A549 (cell line): ENCODE measurements at regions not wholly inside any gene's neighbourhood (a gene's known extent, or its start where the extent isn't known, plus 50 kb on each side); places are given as distances from the start of the nearest gene placed in this dataset.

Experiments
- BCL3 ChIP-seq: fragments of >200 bp; sonication (Bioruptor Twin); formaldehyde crosslinking; IDR thresholded peaks from 3 replicates; pipeline ENCODE4 v1.6.1; 2016
- CTCF ChIP-seq: fragments of >200 bp; sonication (Bioruptor Twin); formaldehyde crosslinking; IDR thresholded peaks from 3 replicates; pipeline ENCODE4 v1.5.1; 2016
- E2F6 ChIP-seq: IDR thresholded peaks from 2 replicates; pipeline ENCODE4 v1.6.1; 2012; ENCODE audit warnings: low read depth, borderline replicate concordance
- EHF ChIP-seq: fragments of 250-450 bp; sonication (Bioruptor Pico); IDR thresholded peaks from 2 replicates; pipeline ENCODE4 v1.5.0; 2020; ENCODE audit warnings: mild to moderate bottlenecking
- EHMT2 ChIP-seq: fragments of 200-600 bp; sonication (generic); IDR thresholded peaks from 2 replicates; pipeline ENCODE4 v1.6.1; 2016; ENCODE audit warnings: antibody characterized with exemption, low read depth, mild to moderate bottlenecking, moderate library complexity
- EP300 ChIP-seq, 2 experiments: fragments of >200 bp; sonication (Bioruptor Twin); formaldehyde crosslinking; IDR thresholded peaks; 2 replicates in 1 of 2; 3 replicates in 1 of 2; pipeline ENCODE4 v1.6.1; 2016 to 2017
- MYC ChIP-seq: IDR thresholded peaks from 2 replicates; pipeline ENCODE4 v1.6.1; 2012; ENCODE audit warnings: mild to moderate bottlenecking, inconsistent platforms, low read length, improper control_type of control experiment, borderline replicate concordance
- NPAS2 ChIP-seq: fragments of 250-450 bp; sonication (Bioruptor Pico); IDR thresholded peaks from 2 replicates; pipeline ENCODE4 v1.8.0; 2022; ENCODE audit warnings: mild to moderate bottlenecking, moderate library complexity, borderline replicate concordance
- POLR2A ChIP-seq: IDR thresholded peaks from 2 replicates; pipeline ENCODE4 v1.6.1; 2012; ENCODE audit warnings: mild to moderate bottlenecking, low read length
- RCOR1 ChIP-seq: fragments of 150-350 bp; IDR thresholded peaks from 2 replicates; pipeline ENCODE4 v1.6.1; 2014; ENCODE audit warnings: antibody characterized with exemption, low read length, low read depth
- USF2 ChIP-seq: fragments of 450-650 bp; IDR thresholded peaks from 2 replicates; pipeline ENCODE4 v1.6.1; 2014; ENCODE audit warnings: antibody characterized with exemption

- TF ChIP-seq NPAS2 (no peak), CTCF (no peak), POLR2A (no peak), EHMT2 (no peak), USF2 (no peak), EP300 (IDR thresholded peaks at IDR 0.05) (no peak), BCL3 (no peak), E2F6 (no peak), RCOR1 (no peak), EHF (CRISPR knock-in tag) (no peak), MYC (no peak)
Measured at GRCh38 chr7:69012149-69012548, 586.1 kb upstream of the AUTS2 start.
